Activated B cell treated with CpG ODN at 0.5 μM for 24 hours (primary cell): ENCODE measurements at regions not wholly inside any gene's neighbourhood (a gene's known extent, or its start where the extent isn't known, plus 50 kb on each side); places are given as distances from the start of the nearest gene placed in this dataset.

ENCODE experiments used
- ATAC-seq: fragments of 200-7000 bp; cut with Tn5 transposase; one replicate; pipeline ENCODE4 v1.10.0; 2021; ENCODE audit warnings: low read depth, mild to moderate bottlenecking, moderate library complexity
- CTCF ChIA-PET: fragments of 350-600 bp; sonication (Branson Sonifier 250); formaldehyde crosslinking; loops from one replicate; lab custom pipeline; 2021; ENCODE audit warnings: antibody characterized with exemption; lab: Charles Lee
- POLR2A ChIA-PET: fragments of 350-600 bp; sonication (Branson Sonifier 250); formaldehyde crosslinking; loops from one replicate; lab custom pipeline; 2021; ENCODE audit warnings: antibody characterized with exemption; lab: Charles Lee
- DNase-seq: peaks from one replicate; pipeline ENCODE4 v3.0.0; 2022
- H3K27ac Mint-ChIP-seq: one replicate; pipeline ENCODE4 v1.8.0; 2020; ENCODE audit warnings: mixed read lengths
- H3K27me3 Mint-ChIP-seq: one replicate; pipeline ENCODE4 v1.8.0; 2021; ENCODE audit warnings: mixed read lengths
- H3K36me3 Mint-ChIP-seq: one replicate; pipeline ENCODE4 v1.8.0; 2021; ENCODE audit warnings: low read depth, mixed read lengths
- H3K4me1 Mint-ChIP-seq: one replicate; pipeline ENCODE4 v1.8.0; 2021; ENCODE audit warnings: mixed read lengths
- H3K4me3 Mint-ChIP-seq: one replicate; pipeline ENCODE4 v1.8.0; 2020; ENCODE audit warnings: mild to moderate bottlenecking, mixed read lengths
- H3K9me3 Mint-ChIP-seq: one replicate; pipeline ENCODE4 v1.8.0; 2020; ENCODE audit warnings: mixed read lengths
- intact Hi-C: fragments of 100-400 bp; cut with micrococcal nuclease; formaldehyde crosslinking; loops from one replicate; pipeline ENCODE4 v1.15.1; 2024
- TF ChIP-seq, protein P1 (sequence below): fragments of 200-600 bp; IDR thresholded peaks from one replicate; pipeline ENCODE4 v1.8.0; 2022; ENCODE audit warnings: antibody characterized with exemption, mild to moderate bottlenecking

DNA sequence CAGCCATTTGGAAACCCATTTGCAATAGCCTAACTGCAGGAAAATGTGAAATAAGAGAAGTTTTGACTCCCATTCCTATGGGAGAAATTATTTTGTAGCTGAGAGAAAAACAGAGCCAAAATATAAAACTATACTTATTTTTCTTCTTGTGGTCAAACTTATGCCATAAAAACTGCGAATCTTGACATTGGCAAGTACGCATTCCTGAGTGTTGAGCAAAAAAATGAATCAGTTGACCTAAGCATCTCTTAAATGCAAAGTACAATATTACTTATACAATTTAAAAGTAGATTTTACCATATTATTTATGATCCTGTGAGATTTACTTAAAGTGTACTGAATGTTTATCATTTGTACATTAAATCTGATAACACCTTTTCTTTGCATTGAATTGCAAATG, 50.1 kb upstream of the CMC1 start:
- Mint-ChIP-seq H3K36me3 (no peaks in the 10 kb centered on the region), H3K4me1 (no peaks in the 10 kb centered on the region), H3K27ac (no peak overlapping the region), H3K27me3 (no peaks in the 10 kb centered on the region), H3K9me3 (no peaks in the 10 kb centered on the region), H3K4me3 (no peak overlapping the region)
- intact Hi-C loops, result no loop called here
- TF ChIP-seq, protein P1, sequence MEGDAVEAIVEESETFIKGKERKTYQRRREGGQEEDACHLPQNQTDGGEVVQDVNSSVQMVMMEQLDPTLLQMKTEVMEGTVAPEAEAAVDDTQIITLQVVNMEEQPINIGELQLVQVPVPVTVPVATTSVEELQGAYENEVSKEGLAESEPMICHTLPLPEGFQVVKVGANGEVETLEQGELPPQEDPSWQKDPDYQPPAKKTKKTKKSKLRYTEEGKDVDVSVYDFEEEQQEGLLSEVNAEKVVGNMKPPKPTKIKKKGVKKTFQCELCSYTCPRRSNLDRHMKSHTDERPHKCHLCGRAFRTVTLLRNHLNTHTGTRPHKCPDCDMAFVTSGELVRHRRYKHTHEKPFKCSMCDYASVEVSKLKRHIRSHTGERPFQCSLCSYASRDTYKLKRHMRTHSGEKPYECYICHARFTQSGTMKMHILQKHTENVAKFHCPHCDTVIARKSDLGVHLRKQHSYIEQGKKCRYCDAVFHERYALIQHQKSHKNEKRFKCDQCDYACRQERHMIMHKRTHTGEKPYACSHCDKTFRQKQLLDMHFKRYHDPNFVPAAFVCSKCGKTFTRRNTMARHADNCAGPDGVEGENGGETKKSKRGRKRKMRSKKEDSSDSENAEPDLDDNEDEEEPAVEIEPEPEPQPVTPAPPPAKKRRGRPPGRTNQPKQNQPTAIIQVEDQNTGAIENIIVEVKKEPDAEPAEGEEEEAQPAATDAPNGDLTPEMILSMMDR, result no peak
- ChIA-PET CTCF (no interaction called here), POLR2A (no interaction called here)
- no peak for ATAC-seq
- no peak for DNase-seq
